PFSK-1 (cell line): ENCODE measurements at regions not wholly inside any gene's neighbourhood (a gene's known extent, or its start where the extent isn't known, plus 50 kb on each side); places are given as distances from the start of the nearest gene placed in this dataset.

Experiments
- SIN3A ChIP-seq: IDR thresholded peaks from 2 replicates; pipeline ENCODE4 v1.6.1; 2012; ENCODE audit warnings: mild to moderate bottlenecking, low read length, moderate library complexity, borderline replicate concordance; ENCODE audit not compliant: insufficient read depth
- TAF1 ChIP-seq: IDR thresholded peaks from 2 replicates; pipeline ENCODE4 v1.6.1; 2012; ENCODE audit warnings: low read length, control low read depth, borderline replicate concordance; ENCODE audit not compliant: insufficient read depth
- TF ChIP-seq, protein P1 (sequence below), 2 experiments: IDR thresholded peaks; 2 replicates each; pipeline versions ENCODE4 v1.6.1 to v1.8.0; 2011 to 2012; ENCODE audit warnings: low read depth in 2 of 2, low read length in 2 of 2, control low read depth in 1 of 2, inconsistent platforms in 1 of 2, mild to moderate bottlenecking in 1 of 2, moderate library complexity in 1 of 2; ENCODE audit not compliant: insufficient read depth in 1 of 2

DNA sequence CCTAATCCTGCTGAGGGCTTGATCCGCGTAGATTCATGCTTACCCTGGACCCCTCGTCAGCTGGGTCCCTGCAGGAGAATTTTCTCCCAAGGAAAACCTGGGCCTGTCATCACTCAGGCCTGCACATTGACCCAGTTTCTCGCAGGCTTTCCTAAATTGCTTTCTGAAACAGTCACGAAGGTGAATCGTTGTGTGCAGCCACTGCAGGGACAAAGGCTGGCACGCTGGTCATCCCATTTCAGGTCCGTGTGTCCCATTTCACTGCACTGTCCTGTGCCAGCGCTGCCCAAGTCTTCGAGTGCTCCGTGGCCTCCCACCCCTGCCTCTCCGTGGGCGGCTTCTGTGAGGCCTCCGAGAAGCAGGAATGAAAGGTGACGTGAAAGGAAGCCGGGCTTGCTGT is 62.8 kb upstream of the YWHAQ start:
- TF ChIP-seq SIN3A (no peak), TAF1 (no peak)
- TF ChIP-seq, protein P1, sequence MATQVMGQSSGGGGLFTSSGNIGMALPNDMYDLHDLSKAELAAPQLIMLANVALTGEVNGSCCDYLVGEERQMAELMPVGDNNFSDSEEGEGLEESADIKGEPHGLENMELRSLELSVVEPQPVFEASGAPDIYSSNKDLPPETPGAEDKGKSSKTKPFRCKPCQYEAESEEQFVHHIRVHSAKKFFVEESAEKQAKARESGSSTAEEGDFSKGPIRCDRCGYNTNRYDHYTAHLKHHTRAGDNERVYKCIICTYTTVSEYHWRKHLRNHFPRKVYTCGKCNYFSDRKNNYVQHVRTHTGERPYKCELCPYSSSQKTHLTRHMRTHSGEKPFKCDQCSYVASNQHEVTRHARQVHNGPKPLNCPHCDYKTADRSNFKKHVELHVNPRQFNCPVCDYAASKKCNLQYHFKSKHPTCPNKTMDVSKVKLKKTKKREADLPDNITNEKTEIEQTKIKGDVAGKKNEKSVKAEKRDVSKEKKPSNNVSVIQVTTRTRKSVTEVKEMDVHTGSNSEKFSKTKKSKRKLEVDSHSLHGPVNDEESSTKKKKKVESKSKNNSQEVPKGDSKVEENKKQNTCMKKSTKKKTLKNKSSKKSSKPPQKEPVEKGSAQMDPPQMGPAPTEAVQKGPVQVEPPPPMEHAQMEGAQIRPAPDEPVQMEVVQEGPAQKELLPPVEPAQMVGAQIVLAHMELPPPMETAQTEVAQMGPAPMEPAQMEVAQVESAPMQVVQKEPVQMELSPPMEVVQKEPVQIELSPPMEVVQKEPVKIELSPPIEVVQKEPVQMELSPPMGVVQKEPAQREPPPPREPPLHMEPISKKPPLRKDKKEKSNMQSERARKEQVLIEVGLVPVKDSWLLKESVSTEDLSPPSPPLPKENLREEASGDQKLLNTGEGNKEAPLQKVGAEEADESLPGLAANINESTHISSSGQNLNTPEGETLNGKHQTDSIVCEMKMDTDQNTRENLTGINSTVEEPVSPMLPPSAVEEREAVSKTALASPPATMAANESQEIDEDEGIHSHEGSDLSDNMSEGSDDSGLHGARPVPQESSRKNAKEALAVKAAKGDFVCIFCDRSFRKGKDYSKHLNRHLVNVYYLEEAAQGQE (IDR thresholded peaks at IDR 0.05; ENCODE audit: insufficient read depth in 1 of 2, low read depth in 2 of 2, low read length in 2 of 2) = no peak
